ENCODE measurements at regions not wholly inside any gene's neighbourhood (a gene's known extent, or its start where the extent isn't known, plus 50 kb on each side); places are given as distances from the start of the nearest gene placed in this dataset.
A peak's percentile ranks its signal among the peaks of the same experiment; 100 is the strongest.

- DNase-seq = no peak
These were observed 372.1 kb upstream of the MYT1L start for GRCh38 chr2:2703172-2703571.

- DNase-seq = no peak
These were observed 371.3 kb upstream of the MYT1L start for GRCh38 chr2:2702385-2702784.

GRCh38 chr2:2701813-2702212 is 370.7 kb upstream of the MYT1L start:
- DNase-seq = no peak

- DNase-seq = no peak
These were observed 370.2 kb upstream of the MYT1L start for GRCh38 chr2:2701176-2701781.

GRCh38 chr2:2699121-2699505 is 368.0 kb upstream of the MYT1L start:
- DNase-seq = no peak

GRCh38 chr2:2698182-2699120 is 367.4 kb upstream of the MYT1L start:
- DNase-seq = peak; percentile 5 to 12

GRCh38 chr2:2696733-2697455 is 365.8 kb upstream of the MYT1L start:
- no peak for DNase-seq

- DNase-seq = no peak
These were observed 365.2 kb upstream of the MYT1L start for GRCh38 chr2:2696325-2696724.

- no peak for DNase-seq
These were observed 363.7 kb upstream of the MYT1L start for GRCh38 chr2:2694746-2695145.

- DNase-seq = no peak
These were observed 361.7 kb upstream of the MYT1L start for GRCh38 chr2:2692599-2693389.

GRCh38 chr2:2691419-2691818 is 360.3 kb upstream of the MYT1L start:
- DNase-seq = no peak

- no peak for DNase-seq
These were observed 359.9 kb upstream of the MYT1L start for GRCh38 chr2:2690985-2691384.

- no peak for DNase-seq
These were observed 358.2 kb upstream of the MYT1L start for GRCh38 chr2:2689306-2689705.

- no peak for DNase-seq
These were observed 357.2 kb upstream of the MYT1L start for GRCh38 chr2:2688254-2688653.

GRCh38 chr2:2687745-2688144 is 356.7 kb upstream of the MYT1L start:
- DNase-seq = no peak

GRCh38 chr2:2686222-2686621 is 355.1 kb upstream of the MYT1L start:
- DNase-seq = no peak

- DNase-seq = no peak
These were observed 352.6 kb upstream of the MYT1L start for GRCh38 chr2:2683606-2684224.

- no peak for DNase-seq
These were observed 351.7 kb upstream of the MYT1L start for GRCh38 chr2:2682700-2683342.

GRCh38 chr2:2681711-2682251 is 350.7 kb upstream of the MYT1L start:
- no peak for DNase-seq

- DNase-seq = no peak
These were observed 350.0 kb upstream of the MYT1L start for GRCh38 chr2:2681085-2681484.

- no peak for DNase-seq
These were observed 343.8 kb upstream of the MYT1L start for GRCh38 chr2:2674831-2675230.

- DNase-seq = no peak
These were observed 342.3 kb upstream of the MYT1L start for GRCh38 chr2:2673406-2673805.

Data from AML-193 (cell line).